HK-2 (cell line): ENCODE measurements at regions not wholly inside any gene's neighbourhood (a gene's known extent, or its start where the extent isn't known, plus 50 kb on each side); places are given as distances from the start of the nearest gene placed in this dataset.
"Not testable (repeated sequence)": the region's sequence is repeated elsewhere in the genome, so short reads cannot be mapped to it uniquely, and the experiment has no call there.

ENCODE experiments used
- DNase-seq: peaks from one replicate; pipeline ENCODE4 v3.0.0-alpha.2; 2018; ENCODE audit not compliant: unreplicated experiment

GRCh38 chr10:53177468-53177867 lies 404.9 kb upstream of the MBL2 start:
- DNase-seq: no peak

DNA sequence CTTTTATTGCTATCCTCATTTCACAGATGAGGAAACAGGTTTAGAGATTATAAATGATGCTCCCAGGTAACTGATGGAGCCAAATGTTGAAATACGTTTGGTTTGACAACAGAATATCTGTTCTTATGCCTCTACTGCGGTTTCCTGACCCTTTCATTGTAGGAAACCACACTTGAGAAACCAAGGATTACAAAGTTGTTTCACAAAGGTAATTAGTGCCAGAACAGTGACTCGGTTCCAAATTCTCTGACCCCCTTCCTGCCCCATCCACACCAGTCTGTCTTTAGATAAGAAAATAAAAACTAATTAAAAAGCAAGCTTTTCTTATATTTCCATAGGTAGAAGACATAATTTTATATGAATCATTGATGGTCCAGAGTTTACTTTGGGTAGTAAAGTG lies 393.7 kb upstream of the MBL2 start:
- no peak for DNase-seq

DNA sequence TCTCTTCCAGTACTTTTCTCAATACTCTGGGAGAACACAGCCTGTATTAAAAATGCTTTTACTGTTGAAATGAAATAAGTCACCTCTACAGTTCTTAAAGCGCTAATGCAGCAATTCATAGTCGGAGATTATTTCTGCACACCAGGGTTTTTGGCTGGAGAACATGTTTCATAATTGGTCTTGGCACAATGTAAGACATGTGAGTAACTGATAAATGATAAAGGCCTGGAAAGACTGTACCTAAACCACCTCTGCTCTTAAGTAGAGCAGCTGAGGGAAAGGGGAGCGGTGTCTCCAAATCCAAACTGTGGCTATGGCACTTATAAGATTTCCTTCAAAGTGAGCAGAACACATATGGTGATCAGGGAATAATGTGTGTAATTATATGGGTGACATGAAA lies 390.3 kb upstream of the MBL2 start:
- no peak for DNase-seq

DNA sequence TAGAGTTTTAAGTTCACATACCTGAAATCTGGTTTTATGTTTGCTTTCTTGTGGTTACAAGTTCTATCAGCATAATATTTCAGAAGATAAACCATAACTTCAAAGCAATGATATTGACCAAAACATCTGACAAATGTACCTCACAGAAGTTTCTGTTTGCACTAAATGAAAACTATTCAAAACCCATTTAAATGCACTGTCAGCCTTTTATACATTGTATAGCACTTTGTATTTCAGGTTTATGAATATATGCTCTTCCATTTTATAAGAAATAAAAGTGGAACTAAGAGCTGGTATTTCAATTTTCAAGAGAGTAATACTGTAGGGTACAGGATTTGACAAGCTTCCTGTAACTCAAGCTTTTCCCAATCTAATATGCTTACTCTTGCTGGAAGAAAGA lies 388.6 kb upstream of the MBL2 start:
- DNase-seq: no peak

GRCh38 chr10:53155674-53156073 lies 383.1 kb upstream of the MBL2 start:
- not testable (repeated sequence) for DNase-seq

DNA sequence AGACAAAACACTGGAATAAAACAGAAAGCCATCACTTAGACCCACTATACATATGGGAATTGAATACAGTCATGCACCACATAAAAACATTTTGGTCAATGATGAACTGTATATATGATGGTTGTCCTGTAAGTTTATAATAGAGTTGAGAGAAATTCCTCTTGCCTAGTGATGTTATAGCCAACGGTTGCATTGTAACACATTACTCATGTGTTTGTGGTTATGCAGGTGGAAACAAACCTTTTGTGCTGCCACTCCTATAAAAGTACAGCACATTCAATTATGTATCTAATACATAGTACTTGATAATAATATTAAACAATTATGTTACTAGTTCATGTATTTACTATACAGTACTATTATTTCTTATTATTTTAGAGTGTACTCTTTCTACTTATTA lies 381.2 kb upstream of the MBL2 start:
- DNase-seq: no peak

GRCh38 chr10:53140506-53140905 lies 367.9 kb upstream of the MBL2 start:
- DNase-seq: no peak

DNA sequence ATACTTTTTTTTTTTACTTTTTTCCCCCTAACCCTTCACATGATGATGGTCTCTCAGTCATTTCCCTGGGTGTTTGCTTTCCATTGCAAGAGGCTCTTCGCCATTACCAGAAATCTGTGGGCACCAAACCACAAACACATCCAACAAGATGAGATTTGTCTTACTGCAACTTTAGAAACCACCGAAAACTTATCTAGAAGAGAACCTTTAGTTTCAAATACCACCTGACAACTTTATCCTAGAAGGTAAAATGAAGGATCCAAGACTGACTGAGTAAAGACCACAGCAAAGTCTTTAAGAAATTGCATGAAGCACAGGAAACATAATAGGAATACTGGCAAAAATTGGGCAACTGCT lies 363.3 kb upstream of the MBL2 start:
- no peak for DNase-seq

DNA sequence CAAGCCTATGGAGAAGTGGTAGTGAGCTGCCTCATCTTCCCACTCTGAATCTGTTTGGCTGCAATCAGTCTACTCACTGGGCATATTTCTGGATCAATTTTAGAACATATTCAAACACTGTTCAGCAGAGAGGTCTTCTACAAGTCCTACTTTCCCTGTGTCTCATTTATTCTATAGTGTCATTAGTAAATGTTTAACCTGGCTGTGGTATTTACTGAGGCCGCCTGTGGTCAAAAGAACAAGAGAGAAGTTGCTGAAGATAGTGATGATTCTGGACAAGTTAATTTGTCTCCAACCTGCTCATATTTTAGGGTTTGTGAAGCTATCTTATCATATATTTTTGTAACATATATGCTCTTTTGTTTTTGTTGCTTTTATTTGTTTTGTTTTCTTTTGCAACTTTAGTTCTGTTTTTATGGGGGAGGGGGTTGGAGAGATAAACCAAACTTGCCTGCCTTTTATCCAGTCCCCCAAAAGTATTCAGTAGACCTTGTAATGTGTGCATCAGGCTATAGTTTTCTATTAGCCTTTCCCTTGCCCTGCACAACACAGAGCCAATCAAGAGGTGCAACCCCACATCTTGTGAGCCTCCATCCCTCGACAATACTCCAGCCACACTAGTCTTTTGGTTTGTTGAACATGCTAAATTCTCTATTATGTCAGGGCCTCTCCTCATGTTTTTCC lies 362.8 kb upstream of the MBL2 start:
- no peak for DNase-seq

GRCh38 chr10:53134050-53134449 lies 361.5 kb upstream of the MBL2 start:
- no peak for DNase-seq

DNA sequence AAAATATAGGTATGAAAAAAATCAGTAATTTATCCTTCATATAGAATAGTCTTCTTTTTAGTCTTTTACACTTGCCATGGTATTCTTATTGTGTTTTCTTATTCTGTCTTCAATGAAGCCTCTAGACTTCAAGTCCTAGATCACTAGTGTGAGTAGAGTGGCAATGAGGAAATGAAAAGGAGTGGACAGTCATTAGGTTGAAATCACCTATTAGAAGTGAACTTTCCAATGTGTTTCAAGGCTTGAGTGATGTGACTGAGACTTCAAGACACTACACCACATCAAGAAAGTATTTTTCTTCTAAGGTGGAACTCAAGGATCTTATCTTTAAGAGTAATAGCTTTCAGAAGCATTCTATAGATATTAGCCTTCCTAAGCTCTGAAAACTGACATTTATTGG lies 357.8 kb upstream of the MBL2 start:
- no peak for DNase-seq

DNA sequence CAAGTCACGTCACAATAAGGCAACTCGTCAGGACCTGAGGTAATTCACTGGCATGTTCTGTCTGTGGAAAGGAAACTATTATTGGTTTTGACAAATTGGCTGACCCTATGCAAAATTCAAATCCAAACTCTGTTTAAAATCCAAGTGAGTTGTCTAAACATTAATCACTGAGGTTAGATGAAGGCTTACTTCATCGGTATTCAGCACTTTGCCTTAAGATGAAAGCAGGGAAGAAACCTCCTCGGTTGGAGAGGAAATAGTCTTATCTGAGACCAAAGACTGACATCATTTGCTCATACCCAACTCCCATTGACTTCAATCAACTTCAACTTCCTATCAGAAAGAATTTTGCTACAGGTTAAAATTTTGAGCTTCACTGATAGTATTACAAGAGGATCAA lies 355.1 kb upstream of the MBL2 start:
- DNase-seq: no peak

DNA sequence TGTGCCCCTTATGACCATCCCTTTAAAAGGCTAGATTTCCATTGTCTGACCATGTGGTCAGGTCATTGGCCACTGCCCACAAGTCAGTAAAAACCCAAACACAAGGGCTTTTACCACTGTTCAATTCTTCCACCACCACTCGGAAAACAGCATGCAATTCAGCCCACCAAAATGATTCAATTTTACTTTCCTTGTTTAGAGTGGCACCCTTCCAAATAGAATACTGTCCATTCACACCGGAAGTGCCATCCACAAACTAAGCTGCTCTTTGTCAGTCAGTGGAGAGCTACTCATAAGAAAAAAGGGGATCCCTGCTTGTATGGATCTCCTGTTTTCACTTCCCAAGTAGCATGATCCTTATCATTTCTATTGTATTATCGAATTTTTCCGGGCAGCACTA lies 350.7 kb upstream of the MBL2 start:
- no peak for DNase-seq

GRCh38 chr10:53122281-53122680 lies 349.7 kb upstream of the MBL2 start:
- no peak for DNase-seq

DNA sequence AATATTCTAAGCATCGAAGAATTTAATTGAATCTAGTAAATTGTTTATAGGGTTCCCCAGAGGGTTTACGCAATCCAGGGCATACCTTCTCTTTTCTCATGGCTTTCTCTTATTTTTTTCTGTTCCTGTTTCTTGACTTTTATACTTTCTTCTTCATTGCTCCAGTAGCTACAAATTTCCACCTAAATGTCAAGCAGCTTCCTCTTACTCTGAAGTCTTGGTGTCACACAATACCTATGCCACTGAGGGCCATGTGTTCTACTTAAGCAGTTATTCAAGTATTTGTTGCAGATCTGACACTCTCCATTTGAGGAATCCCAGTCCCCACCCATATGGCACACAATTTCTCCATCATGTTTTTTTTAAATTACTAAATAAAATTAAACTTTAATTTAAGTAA lies 343.1 kb upstream of the MBL2 start:
- DNase-seq: no peak

DNA sequence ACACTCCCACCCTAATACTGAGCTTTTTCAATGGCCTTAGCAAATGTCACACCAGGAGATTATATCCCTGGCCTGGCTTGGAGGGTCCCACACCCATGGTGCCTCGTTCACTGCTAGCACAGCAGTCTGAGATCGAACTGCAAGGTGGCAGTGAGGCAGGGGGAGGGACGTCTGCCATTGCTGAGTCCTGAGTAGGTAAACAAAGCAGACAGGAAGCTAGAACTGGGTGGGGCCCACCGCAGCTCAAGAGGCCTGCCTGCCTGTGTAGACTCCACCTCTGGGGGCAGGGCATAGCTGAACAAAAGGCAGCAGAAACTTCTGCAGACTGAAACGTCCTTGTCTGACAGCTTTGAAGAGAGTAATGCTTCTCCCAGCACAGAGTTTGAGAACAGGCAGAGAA lies 338.9 kb upstream of the MBL2 start:
- DNase-seq: no peak

- no peak for DNase-seq
These were observed 336.7 kb upstream of the MBL2 start for GRCh38 chr10:53109320-53109719.

GRCh38 chr10:53108317-53108934 lies 335.8 kb upstream of the MBL2 start:
- no peak for DNase-seq

DNA sequence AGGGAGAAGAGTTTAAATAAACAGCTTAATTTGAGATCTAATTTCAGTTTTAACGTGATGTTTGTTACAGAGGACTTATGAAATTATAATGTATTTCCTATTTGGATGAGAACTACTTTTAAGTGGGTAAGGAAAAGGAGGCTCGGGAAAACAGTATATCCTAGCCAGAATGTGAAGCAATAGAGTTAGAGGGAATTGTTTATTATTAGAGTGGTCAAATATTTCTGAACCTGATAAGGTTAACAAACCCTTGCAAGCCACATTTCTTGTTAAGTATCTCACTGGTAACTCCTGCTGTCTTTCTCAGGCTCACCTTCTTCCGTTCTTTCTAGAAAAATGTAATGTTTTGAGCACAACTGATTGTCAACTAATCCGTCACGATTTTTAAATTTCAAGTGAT lies 335.1 kb upstream of the MBL2 start:
- DNase-seq: no peak

- no peak for DNase-seq
These were observed 329.8 kb upstream of the MBL2 start for GRCh38 chr10:53102424-53102823.

DNA sequence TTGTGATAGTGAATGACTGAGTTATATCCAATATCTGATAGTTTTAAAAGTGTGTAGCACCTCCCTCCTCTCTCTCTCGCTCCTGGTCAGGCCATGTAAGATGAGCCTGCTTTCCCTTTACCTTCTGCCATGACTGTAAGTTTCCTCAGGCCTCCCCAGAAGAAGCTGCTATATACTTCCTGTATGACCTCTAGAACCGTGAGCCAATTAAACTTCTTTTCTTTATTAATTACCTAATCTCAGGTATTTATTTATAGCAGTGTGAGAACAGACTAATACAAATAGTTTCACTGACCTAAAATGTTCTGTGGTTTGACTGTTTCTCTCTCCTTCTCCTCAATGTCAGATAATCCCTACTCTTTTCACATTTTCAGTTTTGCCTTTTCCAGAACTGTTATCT lies 321.3 kb upstream of the MBL2 start:
- no peak for DNase-seq

DNA sequence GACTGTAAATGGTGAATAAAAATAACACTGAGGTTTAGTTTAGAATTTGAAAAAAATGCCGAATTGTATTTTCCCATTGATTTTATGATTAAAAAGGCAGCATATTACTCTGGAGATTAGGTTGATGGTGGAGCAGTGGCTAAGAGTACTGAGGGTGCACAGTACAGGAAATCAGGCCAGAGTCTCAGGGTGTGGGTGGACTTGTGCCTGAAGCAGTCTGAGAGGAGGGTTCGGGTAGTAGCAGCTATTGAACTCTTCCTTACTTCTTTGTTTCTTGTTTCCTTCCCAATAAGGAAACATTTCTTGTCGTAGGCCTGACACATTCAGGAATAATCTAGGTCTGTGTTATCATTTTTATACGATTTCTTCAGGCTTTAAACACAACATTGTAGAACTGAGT lies 319.0 kb upstream of the MBL2 start:
- no peak for DNase-seq

DNA sequence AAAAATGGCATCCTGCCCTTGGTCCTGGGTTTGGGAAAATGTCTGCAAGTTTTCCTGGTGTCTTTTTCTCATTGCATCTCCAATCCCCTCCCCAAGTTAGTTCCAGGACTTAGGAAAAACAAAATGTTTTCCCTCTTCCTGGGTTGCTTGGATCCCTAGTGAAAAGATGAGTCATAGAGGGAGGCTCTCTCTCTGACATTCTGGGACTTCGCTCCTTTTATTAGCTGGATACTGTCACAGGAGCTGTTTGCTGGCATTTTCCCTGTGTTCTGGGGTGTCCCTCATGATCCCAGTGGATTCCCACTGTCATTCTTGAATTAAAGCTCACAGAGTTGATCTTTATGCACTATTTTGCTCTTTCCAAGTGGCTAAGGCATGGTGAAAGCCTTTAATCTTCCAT lies 316.4 kb upstream of the MBL2 start:
- no peak for DNase-seq

DNA sequence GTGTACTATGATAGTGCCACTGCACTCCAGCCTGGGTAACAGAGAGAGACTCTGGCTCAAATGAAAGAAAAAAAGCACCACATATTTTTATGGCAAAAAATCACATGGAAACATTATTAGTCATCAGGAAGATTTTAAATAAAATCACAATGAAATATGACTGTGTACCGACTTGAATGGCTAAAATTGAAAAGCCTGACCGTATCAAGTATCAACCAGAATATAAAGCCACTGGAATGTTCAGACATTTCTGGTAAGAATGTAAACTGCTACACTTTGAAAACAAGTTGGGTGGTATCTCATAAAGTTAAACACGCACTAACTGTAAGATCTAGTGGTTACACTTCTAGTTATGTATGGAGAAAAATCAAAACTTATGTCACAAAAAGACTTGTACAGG lies 306.7 kb upstream of the MBL2 start:
- DNase-seq: no peak
